GM23338 (cell line): ENCODE measurements at regions not wholly inside any gene's neighbourhood (a gene's known extent, or its start where the extent isn't known, plus 50 kb on each side); places are given as distances from the start of the nearest gene placed in this dataset.

Source experiments
- ATAC-seq: fragments of 200-7000 bp; cut with Tn5 transposase; 3 replicates; pipeline ENCODE4 v1.9.1; 2020
- DNase-seq: peaks from one replicate; pipeline ENCODE4 v3.0.0-alpha.2; 2015; ENCODE audit warnings: low spot score
- H2AFZ ChIP-seq: fragments of 200-600 bp; sonication (generic); 2 replicates; pipeline ENCODE4 v1.8.0; 2016; ENCODE audit warnings: antibody characterized with exemption, mild to moderate bottlenecking, moderate library complexity
- H3F3A ChIP-seq: fragments of 200-600 bp; sonication (generic); replicated peaks from 2 replicates; pipeline ENCODE4 v1.8.0; 2017; ENCODE audit warnings: antibody characterized with exemption, mixed run types, low read depth
- H3K27ac ChIP-seq: fragments of 200-600 bp; sonication (generic); 2 replicates; pipeline ENCODE4 v1.6.1; 2016; ENCODE audit warnings: low read depth
- H3K27me3 ChIP-seq: fragments of 200-600 bp; sonication (generic); 2 replicates; pipeline ENCODE4 v1.8.0; 2016; ENCODE audit warnings: mild to moderate bottlenecking, mixed run types, moderate library complexity; ENCODE audit not compliant: insufficient read depth
- H3K36me3 ChIP-seq: fragments of 200-600 bp; sonication (generic); 2 replicates; pipeline ENCODE4 v1.8.0; 2016; ENCODE audit warnings: mild to moderate bottlenecking; ENCODE audit not compliant: insufficient read depth
- H3K4me1 ChIP-seq: fragments of 200-600 bp; sonication (generic); 2 replicates; pipeline ENCODE4 v1.8.0; 2016; ENCODE audit warnings: mild to moderate bottlenecking, moderate library complexity; ENCODE audit not compliant: insufficient read depth
- H3K4me2 ChIP-seq: fragments of 200-600 bp; sonication (generic); 2 replicates; pipeline ENCODE4 v1.7.1; 2017; ENCODE audit warnings: mixed run types
- H3K4me3 ChIP-seq: fragments of 200-600 bp; sonication (generic); 2 replicates; pipeline ENCODE4 v1.6.1; 2016; ENCODE audit warnings: mixed run types
- H3K79me2 ChIP-seq: fragments of 200-600 bp; sonication (generic); replicated peaks from 2 replicates; pipeline ENCODE4 v1.8.0; 2017; ENCODE audit warnings: mild to moderate bottlenecking; ENCODE audit not compliant: insufficient read depth
- H3K9me2 ChIP-seq: fragments of 200-600 bp; sonication (generic); 2 replicates; pipeline ENCODE4 v1.8.0; 2017; ENCODE audit not compliant: insufficient read depth
- H4K20me1 ChIP-seq: fragments of 200-600 bp; sonication (generic); replicated peaks from 2 replicates; pipeline ENCODE4 v1.8.0; 2017; ENCODE audit warnings: mild to moderate bottlenecking; ENCODE audit not compliant: insufficient read depth
- H3K27ac Mint-ChIP-seq: 2 replicates; pipeline ENCODE4 v1.8.0; 2020; ENCODE audit warnings: inconsistent platforms, mild to moderate bottlenecking, moderate library complexity, mixed read lengths
- H3K27me3 Mint-ChIP-seq: 3 replicates; pipeline ENCODE4 v1.8.0; 2022; ENCODE audit warnings: low read depth, mild to moderate bottlenecking, moderate library complexity, mixed read lengths, inconsistent platforms; ENCODE audit not compliant: insufficient read depth, poor library complexity
- H3K36me3 Mint-ChIP-seq: 3 replicates; pipeline ENCODE4 v1.8.0; 2021; ENCODE audit warnings: low read depth, mild to moderate bottlenecking, inconsistent platforms, moderate library complexity, mixed read lengths
- H3K4me1 Mint-ChIP-seq: 3 replicates; pipeline ENCODE4 v1.8.0; 2020; ENCODE audit warnings: mild to moderate bottlenecking, inconsistent platforms, mixed read lengths
- H3K4me3 Mint-ChIP-seq: 3 replicates; pipeline ENCODE4 v1.8.0; 2021; ENCODE audit warnings: moderate library complexity, mild to moderate bottlenecking, inconsistent platforms, mixed read lengths
- H3K9me3 Mint-ChIP-seq: 3 replicates; pipeline ENCODE4 v1.8.0; 2020; ENCODE audit warnings: moderate library complexity, mild to moderate bottlenecking, inconsistent platforms, mixed read lengths
- EZH2 ChIP-seq: fragments of 200-600 bp; sonication (generic); IDR thresholded peaks from one replicate; pipeline ENCODE4 v1.8.0; 2017; ENCODE audit warnings: antibody characterized with exemption, mild to moderate bottlenecking, low read depth; ENCODE audit not compliant: unreplicated experiment
- EZH2phosphoT487 ChIP-seq: fragments of 200-600 bp; sonication (generic); IDR thresholded peaks from one replicate; pipeline ENCODE4 v1.8.1; 2018; ENCODE audit warnings: antibody characterized with exemption; ENCODE audit not compliant: unreplicated experiment
- JUNB ChIP-seq: IDR thresholded peaks from one replicate; pipeline ENCODE4 v1.6.1; 2016; ENCODE audit warnings: antibody characterized with exemption; ENCODE audit not compliant: unreplicated experiment
- NANOG ChIP-seq: IDR thresholded peaks from 2 replicates; pipeline ENCODE4 v1.6.1; 2016; ENCODE audit warnings: antibody characterized with exemption, borderline replicate concordance
- POLR2AphosphoS5 ChIP-seq: IDR thresholded peaks from 2 replicates; pipeline ENCODE4 v1.6.1; 2016; ENCODE audit warnings: antibody characterized with exemption, low read depth
- STAT1 ChIP-seq: IDR thresholded peaks from one replicate; pipeline ENCODE4 v1.6.1; 2016; ENCODE audit warnings: antibody characterized with exemption; ENCODE audit not compliant: unreplicated experiment
- ZNF114 ChIP-seq: fragments of 250-450 bp; sonication (Bioruptor Pico); IDR thresholded peaks from 2 replicates; pipeline ENCODE4 v1.5.0; 2020; ENCODE audit warnings: mild to moderate bottlenecking, moderate library complexity
- TF ChIP-seq, protein P1 (sequence below): IDR thresholded peaks from 2 replicates; pipeline ENCODE4 v1.6.1; 2016; ENCODE audit warnings: antibody characterized with exemption
- TF ChIP-seq, protein P2 (sequence below): IDR thresholded peaks from one replicate; pipeline ENCODE4 v1.6.1; 2018; ENCODE audit warnings: antibody characterized with exemption; ENCODE audit not compliant: unreplicated experiment
- TF ChIP-seq, protein P3 (sequence below): fragments of 250-450 bp; sonication (Bioruptor Pico); IDR thresholded peaks from 2 replicates; pipeline ENCODE4 v1.5.0; 2020; ENCODE audit warnings: mild to moderate bottlenecking, moderate library complexity

DNA sequence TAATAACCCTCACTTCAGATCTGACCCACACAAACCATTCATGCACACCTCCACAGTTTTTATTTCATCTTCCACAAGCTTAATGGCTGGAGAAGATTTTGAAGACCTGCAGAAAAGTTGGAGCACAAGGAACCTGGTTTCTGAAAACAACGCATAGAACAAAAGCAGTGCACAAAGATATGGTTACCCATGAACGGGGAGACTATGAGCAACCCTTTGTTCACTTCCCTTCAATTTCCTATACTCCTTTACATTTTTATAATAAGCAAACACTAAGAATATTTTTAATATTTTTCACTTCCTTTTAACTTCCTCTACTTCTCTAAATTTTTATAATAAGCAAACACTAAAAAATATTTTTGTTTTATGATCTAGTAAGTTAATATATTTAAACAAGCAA is 103.5 kb upstream of the UBE2E2 start:
- H3K27ac Mint-ChIP-seq, result no peak overlapping the region; the same call in 1 of the 2 replicates
- Histone ChIP-seq H3K4me3 (no peak overlapping the region), H3K4me1 (no peaks in the 10 kb centered on the region), H3K4me2 (no peak overlapping the region), H3K79me2 (no peaks in the 10 kb centered on the region), H3K27ac (no peak overlapping the region), H2AFZ (no peak overlapping the region), H4K20me1 (no peaks in the 10 kb centered on the region), H3F3A (no peaks in the 10 kb centered on the region), H3K27me3 (no peaks in the 10 kb centered on the region), H3K9me2 (peaks cover 3% of the 10 kb centered on the region; the same call in 1 of the 2 replicates), H3K36me3 (no peaks in the 10 kb centered on the region)
- H3K4me3 Mint-ChIP-seq, result no peak overlapping the region
- ATAC-seq, result no peak
- H3K27me3 Mint-ChIP-seq, result peaks cover 3% of the 10 kb centered on the region
- H3K4me1 Mint-ChIP-seq, result peaks cover 13% of the 10 kb centered on the region; the same call in 2 of the 3 replicates
- H3K9me3 Mint-ChIP-seq, result peaks cover 4% of the 10 kb centered on the region; the same call in 2 of the 3 replicates
- no peaks in the 10 kb centered on the region; the same call in 1 of the 3 replicates for H3K36me3 Mint-ChIP-seq
- no peak for DNase-seq
- no peak for TF ChIP-seq EZH2phosphoT487
- TF ChIP-seq JUNB, result no peak
- TF ChIP-seq, protein P1, sequence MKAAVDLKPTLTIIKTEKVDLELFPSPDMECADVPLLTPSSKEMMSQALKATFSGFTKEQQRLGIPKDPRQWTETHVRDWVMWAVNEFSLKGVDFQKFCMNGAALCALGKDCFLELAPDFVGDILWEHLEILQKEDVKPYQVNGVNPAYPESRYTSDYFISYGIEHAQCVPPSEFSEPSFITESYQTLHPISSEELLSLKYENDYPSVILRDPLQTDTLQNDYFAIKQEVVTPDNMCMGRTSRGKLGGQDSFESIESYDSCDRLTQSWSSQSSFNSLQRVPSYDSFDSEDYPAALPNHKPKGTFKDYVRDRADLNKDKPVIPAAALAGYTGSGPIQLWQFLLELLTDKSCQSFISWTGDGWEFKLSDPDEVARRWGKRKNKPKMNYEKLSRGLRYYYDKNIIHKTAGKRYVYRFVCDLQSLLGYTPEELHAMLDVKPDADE, result no peak
- TF ChIP-seq NANOG, result no peak

DNA sequence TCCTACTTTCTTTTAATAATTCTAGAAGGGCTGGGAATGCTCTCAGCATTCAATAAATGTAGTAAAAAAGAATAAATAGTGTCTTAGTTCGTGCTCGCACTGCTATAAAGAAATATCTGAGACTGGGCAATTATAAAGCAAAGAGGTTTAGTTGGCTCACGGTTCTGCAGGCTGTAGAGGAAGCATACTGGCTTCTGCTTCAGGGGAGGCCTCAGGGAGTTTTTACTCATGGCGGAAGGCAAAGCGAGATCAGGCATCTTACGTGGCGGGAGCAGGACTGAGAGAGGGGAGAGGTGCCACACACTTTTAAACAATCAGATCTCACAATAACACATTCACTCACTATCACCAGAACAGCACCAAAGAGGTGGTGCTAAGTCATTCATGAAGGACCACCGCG is 103.0 kb upstream of the UBE2E2 start:
- H3K4me1 Mint-ChIP-seq, result peaks cover 10% of the 10 kb centered on the region; the same call in 2 of the 3 replicates
- no peaks in the 10 kb centered on the region for H3K36me3 ChIP-seq
- H3K4me1 ChIP-seq, result no peaks in the 10 kb centered on the region
- no peak overlapping the region for H3K4me3 Mint-ChIP-seq
- no peak overlapping the region for H3K4me3 ChIP-seq
- no peaks in the 10 kb centered on the region for H4K20me1 ChIP-seq
- 0 out of 2 replicates have a peak, but pooled peaks cover 3% of the 10 kb centered on the region for H3K9me2 ChIP-seq
- no peak overlapping the region for H3K27ac ChIP-seq
- no peaks in the 10 kb centered on the region for H3F3A ChIP-seq
- H3K27ac Mint-ChIP-seq, result peak overlapping the region; percentile 46
- peaks cover under 1% of the 10 kb centered on the region; the same call in 2 of the 3 replicates for H3K9me3 Mint-ChIP-seq
- H3K36me3 Mint-ChIP-seq, result no peaks in the 10 kb centered on the region; the same call in 1 of the 3 replicates
- peak overlapping the region; percentile 78; the same call in 1 of the 2 replicates for H2AFZ ChIP-seq
- H3K4me2 ChIP-seq, result no peak overlapping the region
- no peaks in the 10 kb centered on the region for H3K79me2 ChIP-seq
- ATAC-seq, result no peak
- DNase-seq, result no peak
- no peaks in the 10 kb centered on the region for H3K27me3 ChIP-seq
- H3K27me3 Mint-ChIP-seq, result peaks cover 3% of the 10 kb centered on the region
- no peak for TF ChIP-seq STAT1
- no peak for TF ChIP-seq EZH2phosphoT487
- TF ChIP-seq, protein P2, sequence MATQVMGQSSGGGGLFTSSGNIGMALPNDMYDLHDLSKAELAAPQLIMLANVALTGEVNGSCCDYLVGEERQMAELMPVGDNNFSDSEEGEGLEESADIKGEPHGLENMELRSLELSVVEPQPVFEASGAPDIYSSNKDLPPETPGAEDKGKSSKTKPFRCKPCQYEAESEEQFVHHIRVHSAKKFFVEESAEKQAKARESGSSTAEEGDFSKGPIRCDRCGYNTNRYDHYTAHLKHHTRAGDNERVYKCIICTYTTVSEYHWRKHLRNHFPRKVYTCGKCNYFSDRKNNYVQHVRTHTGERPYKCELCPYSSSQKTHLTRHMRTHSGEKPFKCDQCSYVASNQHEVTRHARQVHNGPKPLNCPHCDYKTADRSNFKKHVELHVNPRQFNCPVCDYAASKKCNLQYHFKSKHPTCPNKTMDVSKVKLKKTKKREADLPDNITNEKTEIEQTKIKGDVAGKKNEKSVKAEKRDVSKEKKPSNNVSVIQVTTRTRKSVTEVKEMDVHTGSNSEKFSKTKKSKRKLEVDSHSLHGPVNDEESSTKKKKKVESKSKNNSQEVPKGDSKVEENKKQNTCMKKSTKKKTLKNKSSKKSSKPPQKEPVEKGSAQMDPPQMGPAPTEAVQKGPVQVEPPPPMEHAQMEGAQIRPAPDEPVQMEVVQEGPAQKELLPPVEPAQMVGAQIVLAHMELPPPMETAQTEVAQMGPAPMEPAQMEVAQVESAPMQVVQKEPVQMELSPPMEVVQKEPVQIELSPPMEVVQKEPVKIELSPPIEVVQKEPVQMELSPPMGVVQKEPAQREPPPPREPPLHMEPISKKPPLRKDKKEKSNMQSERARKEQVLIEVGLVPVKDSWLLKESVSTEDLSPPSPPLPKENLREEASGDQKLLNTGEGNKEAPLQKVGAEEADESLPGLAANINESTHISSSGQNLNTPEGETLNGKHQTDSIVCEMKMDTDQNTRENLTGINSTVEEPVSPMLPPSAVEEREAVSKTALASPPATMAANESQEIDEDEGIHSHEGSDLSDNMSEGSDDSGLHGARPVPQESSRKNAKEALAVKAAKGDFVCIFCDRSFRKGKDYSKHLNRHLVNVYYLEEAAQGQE, result no peak
- TF ChIP-seq JUNB, result no peak
- TF ChIP-seq POLR2AphosphoS5, result no peak
- TF ChIP-seq ZNF114 (CRISPR knock-in tag), result no peak
- TF ChIP-seq EZH2, result no peak
- TF ChIP-seq, protein P3, sequence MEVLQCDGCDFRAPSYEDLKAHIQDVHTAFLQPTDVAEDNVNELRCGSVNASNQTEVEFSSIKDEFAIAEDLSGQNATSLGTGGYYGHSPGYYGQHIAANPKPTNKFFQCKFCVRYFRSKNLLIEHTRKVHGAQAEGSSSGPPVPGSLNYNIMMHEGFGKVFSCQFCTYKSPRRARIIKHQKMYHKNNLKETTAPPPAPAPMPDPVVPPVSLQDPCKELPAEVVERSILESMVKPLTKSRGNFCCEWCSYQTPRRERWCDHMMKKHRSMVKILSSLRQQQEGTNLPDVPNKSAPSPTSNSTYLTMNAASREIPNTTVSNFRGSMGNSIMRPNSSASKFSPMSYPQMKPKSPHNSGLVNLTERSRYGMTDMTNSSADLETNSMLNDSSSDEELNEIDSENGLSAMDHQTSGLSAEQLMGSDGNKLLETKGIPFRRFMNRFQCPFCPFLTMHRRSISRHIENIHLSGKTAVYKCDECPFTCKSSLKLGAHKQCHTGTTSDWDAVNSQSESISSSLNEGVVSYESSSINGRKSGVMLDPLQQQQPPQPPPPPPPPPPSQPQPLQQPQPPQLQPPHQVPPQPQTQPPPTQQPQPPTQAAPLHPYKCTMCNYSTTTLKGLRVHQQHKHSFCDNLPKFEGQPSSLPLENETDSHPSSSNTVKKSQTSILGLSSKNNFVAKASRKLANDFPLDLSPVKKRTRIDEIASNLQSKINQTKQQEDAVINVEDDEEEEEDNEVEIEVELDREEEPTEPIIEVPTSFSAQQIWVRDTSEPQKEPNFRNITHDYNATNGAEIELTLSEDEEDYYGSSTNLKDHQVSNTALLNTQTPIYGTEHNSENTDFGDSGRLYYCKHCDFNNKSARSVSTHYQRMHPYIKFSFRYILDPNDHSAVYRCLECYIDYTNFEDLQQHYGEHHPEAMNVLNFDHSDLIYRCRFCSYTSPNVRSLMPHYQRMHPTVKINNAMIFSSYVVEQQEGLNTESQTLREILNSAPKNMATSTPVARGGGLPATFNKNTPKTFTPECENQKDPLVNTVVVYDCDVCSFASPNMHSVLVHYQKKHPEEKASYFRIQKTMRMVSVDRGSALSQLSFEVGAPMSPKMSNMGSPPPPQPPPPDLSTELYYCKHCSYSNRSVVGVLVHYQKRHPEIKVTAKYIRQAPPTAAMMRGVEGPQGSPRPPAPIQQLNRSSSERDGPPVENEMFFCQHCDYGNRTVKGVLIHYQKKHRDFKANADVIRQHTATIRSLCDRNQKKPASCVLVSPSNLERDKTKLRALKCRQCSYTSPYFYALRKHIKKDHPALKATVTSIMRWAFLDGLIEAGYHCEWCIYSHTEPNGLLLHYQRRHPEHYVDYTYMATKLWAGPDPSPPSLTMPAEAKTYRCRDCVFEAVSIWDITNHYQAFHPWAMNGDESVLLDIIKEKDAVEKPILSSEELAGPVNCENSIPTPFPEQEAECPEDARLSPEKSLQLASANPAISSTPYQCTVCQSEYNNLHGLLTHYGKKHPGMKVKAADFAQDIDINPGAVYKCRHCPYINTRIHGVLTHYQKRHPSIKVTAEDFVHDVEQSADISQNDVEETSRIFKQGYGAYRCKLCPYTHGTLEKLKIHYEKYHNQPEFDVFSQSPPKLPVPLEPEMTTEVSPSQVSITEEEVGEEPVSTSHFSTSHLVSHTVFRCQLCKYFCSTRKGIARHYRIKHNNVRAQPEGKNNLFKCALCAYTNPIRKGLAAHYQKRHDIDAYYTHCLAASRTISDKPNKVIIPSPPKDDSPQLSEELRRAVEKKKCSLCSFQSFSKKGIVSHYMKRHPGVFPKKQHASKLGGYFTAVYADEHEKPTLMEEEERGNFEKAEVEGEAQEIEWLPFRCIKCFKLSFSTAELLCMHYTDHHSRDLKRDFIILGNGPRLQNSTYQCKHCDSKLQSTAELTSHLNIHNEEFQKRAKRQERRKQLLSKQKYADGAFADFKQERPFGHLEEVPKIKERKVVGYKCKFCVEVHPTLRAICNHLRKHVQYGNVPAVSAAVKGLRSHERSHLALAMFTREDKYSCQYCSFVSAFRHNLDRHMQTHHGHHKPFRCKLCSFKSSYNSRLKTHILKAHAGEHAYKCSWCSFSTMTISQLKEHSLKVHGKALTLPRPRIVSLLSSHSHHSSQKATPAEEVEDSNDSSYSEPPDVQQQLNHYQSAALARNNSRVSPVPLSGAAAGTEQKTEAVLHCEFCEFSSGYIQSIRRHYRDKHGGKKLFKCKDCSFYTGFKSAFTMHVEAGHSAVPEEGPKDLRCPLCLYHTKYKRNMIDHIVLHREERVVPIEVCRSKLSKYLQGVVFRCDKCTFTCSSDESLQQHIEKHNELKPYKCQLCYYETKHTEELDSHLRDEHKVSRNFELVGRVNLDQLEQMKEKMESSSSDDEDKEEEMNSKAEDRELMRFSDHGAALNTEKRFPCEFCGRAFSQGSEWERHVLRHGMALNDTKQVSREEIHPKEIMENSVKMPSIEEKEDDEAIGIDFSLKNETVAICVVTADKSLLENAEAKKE (CRISPR knock-in tag), result no peak
